Kidney (tissue), 13 donors: ENCODE measurements at regions not wholly inside any gene's neighbourhood (a gene's known extent, or its start where the extent isn't known, plus 50 kb on each side); places are given as distances from the start of the nearest gene placed in this dataset.

Experiments
- DNase-seq, 5 donors: peaks; one replicate each; pipeline ENCODE4 v3.0.0-alpha.2; 2013 to 2020
- FAIRE-seq: peaks from 2 replicates; lab custom pipeline; 2012; peaks lifted over from hg19 to GRCh38; lab: Jason Lieb, UNC
- H3K27ac ChIP-seq, 2 donors: one replicate each; pipeline ENCODE4 v1.7.0; 2013; ENCODE audit warnings: low read depth in 2 of 2, low read length in 2 of 2, inconsistent platforms in 1 of 2
- H3K27me3 ChIP-seq: one replicate; pipeline ENCODE4 v1.7.1; 2013; ENCODE audit warnings: low read length, inconsistent platforms; ENCODE audit not compliant: control insufficient read depth, insufficient read depth
- H3K36me3 ChIP-seq, 3 donors: one replicate each; pipeline versions ENCODE4 v1.7.0 to v1.7.1; 2013; ENCODE audit warnings: low read length in 3 of 3, control low read depth in 1 of 3, inconsistent platforms in 1 of 3; ENCODE audit not compliant: insufficient read depth in 3 of 3, control insufficient read depth in 2 of 3
- H3K4me1 ChIP-seq, 3 donors: one replicate each; pipeline versions ENCODE4 v1.7.0 to v1.7.1; 2013; ENCODE audit warnings: low read length in 3 of 3, inconsistent platforms in 1 of 3, low read depth in 1 of 3; ENCODE audit not compliant: control insufficient read depth in 2 of 3, insufficient read depth in 2 of 3
- H3K4me3 ChIP-seq, 3 donors: one replicate each; pipeline versions ENCODE4 v1.7.0 to v1.8.1; 2013; ENCODE audit warnings: low read length in 3 of 3, control low read depth in 1 of 3, inconsistent platforms in 1 of 3
- H3K9ac ChIP-seq, 3 donors: one replicate each; pipeline versions ENCODE4 v1.7.0 to v1.7.1; 2013; ENCODE audit warnings: low read length in 3 of 3, control low read depth in 1 of 3, inconsistent platforms in 1 of 3
- H3K9me3 ChIP-seq, 3 donors: one replicate each; pipeline versions ENCODE4 v1.7.0 to v1.7.1; 2013; ENCODE audit warnings: low read length in 3 of 3, control low read depth in 1 of 3, inconsistent platforms in 1 of 3; ENCODE audit not compliant: control insufficient read depth in 2 of 3, insufficient read depth in 1 of 3
- intact Hi-C: fragments of 100-400 bp; cut with DNase I; formaldehyde crosslinking; loops from one replicate; pipeline ENCODE4 v1.11.1; 2022
- TF ChIP-seq, protein P1 (sequence below): IDR thresholded peaks from 3 replicates; pipeline ENCODE4 v1.5.1; 2012; ENCODE audit warnings: mild to moderate bottlenecking, moderate library complexity, borderline replicate concordance; ENCODE audit not compliant: insufficient read depth; ENCODE audit errors: extremely low read depth
- donor health status: control.
- donor health status: control.
- donor health status: control.
- donor health status: control.
- donor health status: control.
- donor health status: DM: yes; HTN: yes; CAD: no.
- donor health status: Normal renal cell carcinoma (clear cell type).

DNA sequence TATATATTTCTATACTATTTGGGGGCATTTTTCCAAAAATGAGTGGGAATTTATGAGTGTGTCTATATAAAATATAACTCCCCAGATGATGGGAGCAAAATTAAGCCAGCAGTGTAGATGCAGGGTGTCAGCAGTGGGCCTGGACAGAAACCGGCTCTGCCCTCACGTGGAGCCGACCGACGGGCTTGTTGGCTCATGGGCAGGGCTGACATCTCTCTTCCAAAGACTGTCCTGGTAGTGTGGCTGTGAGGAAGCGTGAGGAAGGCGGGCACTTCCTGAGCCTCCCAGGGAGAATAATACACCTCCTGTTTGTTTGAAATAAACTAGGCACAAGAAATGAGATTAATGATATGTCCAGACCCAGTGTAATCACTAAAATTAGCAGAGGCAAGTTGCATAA, 206.5 kb downstream of the TEX29 start:
- H3K9me3 ChIP-seq = no peaks in the 10 kb centered on the region
- FAIRE-seq (no peak), DNase-seq (no peak)
- H3K36me3 ChIP-seq = no peaks in the 10 kb centered on the region
- H3K4me1 ChIP-seq = no peaks in the 10 kb centered on the region
- H3K4me3 ChIP-seq = no peak overlapping the region
- H3K9ac ChIP-seq = no peak overlapping the region
- intact Hi-C loops = no loop called here
- no peak overlapping the region for H3K27ac ChIP-seq
- peaks cover 3% of the 10 kb centered on the region for H3K27me3 ChIP-seq
- TF ChIP-seq, protein P1, sequence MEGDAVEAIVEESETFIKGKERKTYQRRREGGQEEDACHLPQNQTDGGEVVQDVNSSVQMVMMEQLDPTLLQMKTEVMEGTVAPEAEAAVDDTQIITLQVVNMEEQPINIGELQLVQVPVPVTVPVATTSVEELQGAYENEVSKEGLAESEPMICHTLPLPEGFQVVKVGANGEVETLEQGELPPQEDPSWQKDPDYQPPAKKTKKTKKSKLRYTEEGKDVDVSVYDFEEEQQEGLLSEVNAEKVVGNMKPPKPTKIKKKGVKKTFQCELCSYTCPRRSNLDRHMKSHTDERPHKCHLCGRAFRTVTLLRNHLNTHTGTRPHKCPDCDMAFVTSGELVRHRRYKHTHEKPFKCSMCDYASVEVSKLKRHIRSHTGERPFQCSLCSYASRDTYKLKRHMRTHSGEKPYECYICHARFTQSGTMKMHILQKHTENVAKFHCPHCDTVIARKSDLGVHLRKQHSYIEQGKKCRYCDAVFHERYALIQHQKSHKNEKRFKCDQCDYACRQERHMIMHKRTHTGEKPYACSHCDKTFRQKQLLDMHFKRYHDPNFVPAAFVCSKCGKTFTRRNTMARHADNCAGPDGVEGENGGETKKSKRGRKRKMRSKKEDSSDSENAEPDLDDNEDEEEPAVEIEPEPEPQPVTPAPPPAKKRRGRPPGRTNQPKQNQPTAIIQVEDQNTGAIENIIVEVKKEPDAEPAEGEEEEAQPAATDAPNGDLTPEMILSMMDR = no peak

DNA sequence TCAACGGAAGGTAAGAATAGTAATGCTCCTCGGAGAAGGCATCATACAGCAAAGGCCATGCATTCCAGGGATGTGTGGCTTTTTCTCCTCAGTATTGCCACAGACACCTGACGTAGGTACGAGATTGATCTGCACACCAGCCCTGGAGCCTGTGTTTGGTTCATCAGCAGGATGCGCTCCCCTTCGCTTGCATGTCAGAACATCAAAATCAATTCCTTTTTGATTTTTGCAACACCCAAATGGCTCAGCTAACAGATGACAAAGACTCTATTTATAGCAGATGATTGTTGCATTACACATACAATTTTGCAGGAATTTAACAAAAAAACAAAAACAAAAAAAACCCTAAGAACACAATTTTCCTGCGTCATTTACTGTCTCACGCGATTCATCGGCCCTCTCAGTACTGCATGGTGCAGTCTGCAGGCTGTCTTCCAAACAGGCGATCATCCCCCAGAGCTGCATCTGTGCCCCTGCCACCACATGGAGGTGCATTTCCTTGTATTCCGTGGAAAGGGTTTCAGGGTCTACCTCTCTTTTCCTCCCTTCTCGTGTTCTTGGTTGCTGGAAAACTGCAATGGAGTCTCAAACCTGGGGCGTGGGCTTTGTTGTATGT, 207.3 kb downstream of the TEX29 start:
- Histone ChIP-seq H3K9me3 (no peaks in the 10 kb centered on the region), H3K27ac (no peak overlapping the region), H3K4me1 (no peaks in the 10 kb centered on the region), H3K4me3 (no peak overlapping the region), H3K36me3 (no peaks in the 10 kb centered on the region), H3K27me3 (peaks cover 7% of the 10 kb centered on the region), H3K9ac (no peak overlapping the region)
- TF ChIP-seq, protein P1 = no peak
- DNase-seq (no peak), FAIRE-seq (no peak)
- intact Hi-C loops = no loop called here

DNA sequence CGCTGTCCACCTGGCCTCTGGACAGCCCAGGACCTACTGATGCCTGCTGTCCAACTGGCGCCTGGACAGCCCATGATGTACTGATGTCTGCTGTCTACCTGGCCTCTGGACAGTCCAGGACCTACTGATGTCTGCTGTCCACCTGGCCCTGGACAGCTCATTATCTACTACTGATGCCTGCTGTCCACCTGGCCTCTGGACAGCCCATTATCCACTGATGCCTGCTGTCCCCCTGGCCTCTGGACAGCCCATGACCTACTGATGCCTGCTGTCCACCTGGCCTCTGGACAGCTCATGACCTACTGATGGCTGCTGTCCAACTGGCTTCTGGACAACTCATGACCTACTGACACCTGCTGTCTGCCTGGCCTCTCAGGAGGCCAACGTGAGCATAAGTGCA, 208.1 kb downstream of the TEX29 start:
- no peak for FAIRE-seq
- Histone ChIP-seq H3K4me1 (no peaks in the 10 kb centered on the region), H3K4me3 (no peak overlapping the region), H3K9ac (no peak overlapping the region), H3K27ac (no peak overlapping the region), H3K36me3 (no peaks in the 10 kb centered on the region), H3K27me3 (peaks cover 15% of the 10 kb centered on the region), H3K9me3 (no peaks in the 10 kb centered on the region)
- intact Hi-C loops = no loop called here
- TF ChIP-seq, protein P1 = no peak
- DNase-seq = no peak
